Right lobe of liver (tissue), 4 donors: ENCODE measurements at regions not wholly inside any gene's neighbourhood (a gene's known extent, or its start where the extent isn't known, plus 50 kb on each side); places are given as distances from the start of the nearest gene placed in this dataset.

Experiments
- CTCF ChIP-seq, 4 donors: fragments of 200-600 bp in 3 of 4; fragments of 450-650 bp in 1 of 4; IDR thresholded peaks; one replicate each; pipeline versions ENCODE4 v1.5.1 to v1.8.0; 2016 to 2022; ENCODE audit warnings: antibody characterized with exemption in 4 of 4, mild to moderate bottlenecking in 2 of 4
- POLR2A ChIP-seq: fragments of 450-650 bp; IDR thresholded peaks from one replicate; pipeline ENCODE4 v1.6.1; 2017; ENCODE audit warnings: antibody characterized with exemption, mild to moderate bottlenecking
- donor health status: DM: no; HTN: no; CAD: no.
- donor health status: DM: no; HTN: no; CAD: no.
- donor health status: DM: no; HTN: yes; CAD: no.

GRCh38 chr18:65255417-65255816 lies 495.4 kb upstream of the CDH7 start:
- TF ChIP-seq POLR2A (no peak), CTCF (IDR thresholded peaks at IDR 0.05) (no peak)
